ENCODE measurements at regions not wholly inside any gene's neighbourhood (a gene's known extent, or its start where the extent isn't known, plus 50 kb on each side); places are given as distances from the start of the nearest gene placed in this dataset.

- no peak for DNase-seq (ENCODE audit: low spot score)
Measured at GRCh38 chr2:126579868-126580267, 76.1 kb upstream of the GYPC start.

GRCh38 chr2:126586317-126586716, 69.6 kb upstream of the GYPC start:
- DNase-seq (ENCODE audit: low spot score), result no peak

- no peak for DNase-seq (ENCODE audit: low spot score)
Measured at GRCh38 chr2:126599062-126599461, 56.9 kb upstream of the GYPC start.

GRCh38 chr2:126600742-126601141, 55.2 kb upstream of the GYPC start:
- no peak for DNase-seq (ENCODE audit: low spot score)

GRCh38 chr2:126602334-126602733, 53.6 kb upstream of the GYPC start:
- DNase-seq (ENCODE audit: low spot score), result no peak
